Caco-2 (cell line): ENCODE measurements at regions not wholly inside any gene's neighbourhood (a gene's known extent, or its start where the extent isn't known, plus 50 kb on each side); places are given as distances from the start of the nearest gene placed in this dataset.
"Not testable (repeated sequence)": the region's sequence is repeated elsewhere in the genome, so short reads cannot be mapped to it uniquely, and the experiment has no call there.

Experiments used
- BruUV-seq: library from RNA; stranded (reverse); fragments of 400-500 nt; replicated peaks from 2 replicates; lab custom pipeline; 2021; lab: Mats Ljungman, UMichigan
- CTCF ChIA-PET: fragments of 300-600 bp; sonication (Branson Sonifier 250); formaldehyde crosslinking; loops from one replicate; lab custom pipeline; 2022; ENCODE audit warnings: antibody characterized with exemption; lab: Charles Lee
- POLR2A ChIA-PET: fragments of 300-600 bp; sonication (Branson Sonifier 250); formaldehyde crosslinking; loops from one replicate; lab custom pipeline; 2022; ENCODE audit warnings: antibody characterized with exemption; lab: Charles Lee
- DNase-seq, 2 experiments: peaks; one replicate each; pipeline versions ENCODE4 v3.0.0 to v3.0.0-alpha.2; 2020 to 2022
- H3K27me3 ChIP-seq: replicated peaks from 2 replicates; pipeline ENCODE4 v1.6.0; 2011; ENCODE audit warnings: low read length; ENCODE audit not compliant: control insufficient read depth, insufficient read depth
- H3K36me3 ChIP-seq: 2 replicates; pipeline ENCODE4 v1.5.1; 2011; ENCODE audit warnings: low read length; ENCODE audit not compliant: control insufficient read depth, insufficient read depth
- H3K4me1 ChIP-seq: fragments of 250-450 bp; sonication (Bioruptor Pico); 2 replicates; pipeline ENCODE4 v1.5.1; 2020; ENCODE audit warnings: mild to moderate bottlenecking
- H3K4me3 ChIP-seq: 2 replicates; pipeline ENCODE4 v1.5.1; 2011; ENCODE audit warnings: low read depth, mild to moderate bottlenecking, control low read depth, low read length
- H3K9me3 ChIP-seq: fragments of 250-450 bp; sonication (Bioruptor Pico); 2 replicates; pipeline ENCODE4 v1.5.1; 2020; ENCODE audit warnings: mild to moderate bottlenecking, moderate library complexity
- H3K27ac Mint-ChIP-seq: one replicate; pipeline ENCODE4 v1.8.0; 2022; ENCODE audit warnings: mixed read lengths; ENCODE audit not compliant: unreplicated experiment
- H3K27me3 Mint-ChIP-seq: one replicate; pipeline ENCODE4 v1.8.0; 2022; ENCODE audit warnings: mixed read lengths; ENCODE audit not compliant: insufficient read depth, unreplicated experiment
- H3K36me3 Mint-ChIP-seq: one replicate; pipeline ENCODE4 v1.8.0; 2022; ENCODE audit warnings: mild to moderate bottlenecking, mixed read lengths; ENCODE audit not compliant: insufficient read depth, unreplicated experiment
- H3K4me1 Mint-ChIP-seq: one replicate; pipeline ENCODE4 v1.8.0; 2022; ENCODE audit warnings: low read depth, mixed read lengths; ENCODE audit not compliant: unreplicated experiment
- H3K4me3 Mint-ChIP-seq: one replicate; pipeline ENCODE4 v1.8.0; 2022; ENCODE audit warnings: mild to moderate bottlenecking, moderate library complexity, mixed read lengths; ENCODE audit not compliant: unreplicated experiment
- H3K9me3 Mint-ChIP-seq: one replicate; pipeline ENCODE4 v1.8.0; 2022; ENCODE audit warnings: mixed read lengths; ENCODE audit not compliant: unreplicated experiment
- intact Hi-C: fragments of 100-400 bp; cut with micrococcal nuclease; formaldehyde crosslinking; loops from one replicate; pipeline ENCODE4 v1.10.0; 2022; ENCODE audit not compliant: unreplicated experiment
- TF ChIP-seq, protein P1 (sequence below), 2 experiments: fragments of 200-600 bp in 1 of 2; IDR thresholded peaks; 1 replicate in 1 of 2; 2 replicates in 1 of 2; pipeline versions ENCODE4 v1.5.1 to v1.8.0; 2011 to 2022; ENCODE audit warnings: antibody characterized with exemption in 1 of 2, control low read depth in 1 of 2, inconsistent platforms in 1 of 2, low read depth in 1 of 2, low read length in 1 of 2, mild to moderate bottlenecking in 1 of 2, moderate library complexity in 1 of 2; ENCODE audit not compliant: insufficient read depth in 1 of 2, severe bottlenecking in 1 of 2, unreplicated experiment in 1 of 2

- Mint-ChIP-seq H3K4me3 (no peak overlapping the region), H3K9me3 (peaks cover 6% of the 10 kb centered on the region), H3K27ac (no peak overlapping the region), H3K27me3 (no peaks in the 10 kb centered on the region), H3K36me3 (no peaks in the 10 kb centered on the region), H3K4me1 (no peaks in the 10 kb centered on the region)
- Histone ChIP-seq H3K36me3 (no peaks in the 10 kb centered on the region), H3K4me3 (no peak overlapping the region), H3K4me1 (no peaks in the 10 kb centered on the region), H3K9me3 (no peaks in the 10 kb centered on the region), H3K27me3 (no peaks in the 10 kb centered on the region)
- TF ChIP-seq, protein P1, sequence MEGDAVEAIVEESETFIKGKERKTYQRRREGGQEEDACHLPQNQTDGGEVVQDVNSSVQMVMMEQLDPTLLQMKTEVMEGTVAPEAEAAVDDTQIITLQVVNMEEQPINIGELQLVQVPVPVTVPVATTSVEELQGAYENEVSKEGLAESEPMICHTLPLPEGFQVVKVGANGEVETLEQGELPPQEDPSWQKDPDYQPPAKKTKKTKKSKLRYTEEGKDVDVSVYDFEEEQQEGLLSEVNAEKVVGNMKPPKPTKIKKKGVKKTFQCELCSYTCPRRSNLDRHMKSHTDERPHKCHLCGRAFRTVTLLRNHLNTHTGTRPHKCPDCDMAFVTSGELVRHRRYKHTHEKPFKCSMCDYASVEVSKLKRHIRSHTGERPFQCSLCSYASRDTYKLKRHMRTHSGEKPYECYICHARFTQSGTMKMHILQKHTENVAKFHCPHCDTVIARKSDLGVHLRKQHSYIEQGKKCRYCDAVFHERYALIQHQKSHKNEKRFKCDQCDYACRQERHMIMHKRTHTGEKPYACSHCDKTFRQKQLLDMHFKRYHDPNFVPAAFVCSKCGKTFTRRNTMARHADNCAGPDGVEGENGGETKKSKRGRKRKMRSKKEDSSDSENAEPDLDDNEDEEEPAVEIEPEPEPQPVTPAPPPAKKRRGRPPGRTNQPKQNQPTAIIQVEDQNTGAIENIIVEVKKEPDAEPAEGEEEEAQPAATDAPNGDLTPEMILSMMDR (IDR thresholded peaks at IDR 0.05; ENCODE audit: insufficient read depth in 1 of 2, low read depth in 1 of 2, low read length in 1 of 2, severe bottlenecking in 1 of 2, unreplicated experiment in 1 of 2), result no peak
- no peak for DNase-seq
- intact Hi-C loops, result no loop called here
- no TSS peak for BruUV-seq
- ChIA-PET POLR2A (no interaction called here), CTCF (no interaction called here)
These were observed 106.5 kb upstream of the SETMAR start for GRCh38 chr3:4196506-4197147.

DNA sequence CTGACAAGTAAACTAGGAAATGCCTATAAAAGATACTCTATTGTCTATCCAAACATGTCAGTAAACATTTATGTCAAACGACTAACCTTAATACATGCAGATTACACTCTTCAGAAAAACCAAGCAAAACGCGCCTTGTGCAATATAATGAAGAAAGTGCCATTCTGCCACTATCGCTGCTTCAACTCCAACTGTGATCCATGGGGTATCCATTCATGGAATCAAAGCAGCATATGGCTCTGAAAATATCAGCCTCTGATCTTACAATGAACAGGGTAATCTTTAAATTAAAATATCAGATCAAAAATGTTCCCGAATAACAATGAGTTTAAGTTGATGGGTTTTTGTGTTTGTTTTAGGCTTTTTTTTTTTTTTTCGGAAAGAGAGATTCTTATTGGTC is 105.5 kb upstream of the SETMAR start:
- Mint-ChIP-seq H3K4me3 (no peak overlapping the region), H3K4me1 (no peaks in the 10 kb centered on the region), H3K36me3 (no peaks in the 10 kb centered on the region), H3K27ac (no peak overlapping the region), H3K27me3 (no peaks in the 10 kb centered on the region), H3K9me3 (no peaks in the 10 kb centered on the region)
- ChIA-PET POLR2A (no interaction called here), CTCF (no interaction called here)
- Histone ChIP-seq H3K9me3 (no peaks in the 10 kb centered on the region), H3K27me3 (no peaks in the 10 kb centered on the region), H3K36me3 (no peaks in the 10 kb centered on the region), H3K4me1 (no peaks in the 10 kb centered on the region), H3K4me3 (no peak overlapping the region)
- DNase-seq, result no peak
- intact Hi-C loops, result no loop called here
- TF ChIP-seq, protein P1 (IDR thresholded peaks at IDR 0.05; ENCODE audit: insufficient read depth in 1 of 2, low read depth in 1 of 2, low read length in 1 of 2, severe bottlenecking in 1 of 2, unreplicated experiment in 1 of 2), result no peak
- BruUV-seq, result no TSS peak

GRCh38 chr3:4198491-4198890 is 104.7 kb upstream of the SETMAR start:
- Histone ChIP-seq H3K9me3 (no peaks in the 10 kb centered on the region), H3K4me3 (no peak overlapping the region), H3K36me3 (no peaks in the 10 kb centered on the region), H3K4me1 (no peaks in the 10 kb centered on the region), H3K27me3 (no peaks in the 10 kb centered on the region)
- Mint-ChIP-seq H3K4me3 (no peak overlapping the region), H3K9me3 (no peaks in the 10 kb centered on the region), H3K27ac (no peak overlapping the region), H3K27me3 (no peaks in the 10 kb centered on the region), H3K36me3 (no peaks in the 10 kb centered on the region), H3K4me1 (no peaks in the 10 kb centered on the region)
- no peak for DNase-seq
- CTCF ChIA-PET, result no interaction called here
- TF ChIP-seq, protein P1 (IDR thresholded peaks at IDR 0.05; ENCODE audit: insufficient read depth in 1 of 2, low read depth in 1 of 2, low read length in 1 of 2, severe bottlenecking in 1 of 2, unreplicated experiment in 1 of 2), result no peak
- no TSS peak for BruUV-seq
- POLR2A ChIA-PET, result no interaction called here
- intact Hi-C loops, result no loop called here

GRCh38 chr3:4204776-4205175 is 98.4 kb upstream of the SETMAR start:
- CTCF ChIA-PET, result not testable (repeated sequence)

More at GRCh38 chr3:4204776-4205175, 98.4 kb upstream of the SETMAR start:
- DNase-seq, H3K4me1 Mint-ChIP-seq, H3K36me3 Mint-ChIP-seq, H3K4me3 ChIP-seq, H3K27ac Mint-ChIP-seq, intact Hi-C loops, H3K27me3 ChIP-seq, BruUV-seq, H3K9me3 Mint-ChIP-seq, H3K27me3 Mint-ChIP-seq, H3K4me3 Mint-ChIP-seq, H3K9me3 ChIP-seq, POLR2A ChIA-PET, H3K4me1 ChIP-seq, H3K36me3 ChIP-seq: not testable (repeated sequence)
